HFF-Myc (cell line): ENCODE measurements at regions not wholly inside any gene's neighbourhood (a gene's known extent, or its start where the extent isn't known, plus 50 kb on each side); places are given as distances from the start of the nearest gene placed in this dataset.

Experiments used
- DNase-seq: peaks from one replicate; pipeline ENCODE4 v3.0.0-alpha.2; 2011; ENCODE audit warnings: low read depth; ENCODE audit errors: extremely low read depth
- H3K4me3 ChIP-seq: replicated peaks from 2 replicates; pipeline ENCODE4 v1.5.1; 2011; ENCODE audit warnings: low read depth, mild to moderate bottlenecking, control low read depth, low read length
- TF ChIP-seq, protein P1 (sequence below): IDR thresholded peaks from 2 replicates; pipeline ENCODE4 v1.5.1; 2012; ENCODE audit warnings: mild to moderate bottlenecking, low read depth, low read length, control low read depth; ENCODE audit errors: missing control alignments

DNA sequence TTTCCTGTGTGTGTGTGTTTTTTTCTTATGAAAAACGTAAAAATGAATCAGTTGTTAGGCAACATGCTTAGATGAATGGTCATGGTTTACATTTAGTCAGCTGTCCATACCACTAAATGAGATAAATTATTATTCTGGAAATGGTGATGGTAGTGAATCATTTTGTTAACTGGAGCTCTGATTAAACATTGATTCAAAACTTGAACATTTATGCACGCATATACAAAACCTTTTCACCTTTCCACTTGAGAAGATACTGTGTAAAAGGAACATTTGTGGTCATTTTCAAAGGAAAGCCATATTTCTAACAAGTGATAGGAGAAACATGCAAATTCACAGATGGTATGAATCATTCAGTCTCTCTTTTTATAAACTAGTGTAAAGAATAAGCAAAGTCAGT lies 162.0 kb downstream of the SLC25A46 start:
- no peak overlapping the region for H3K4me3 ChIP-seq
- no peak for DNase-seq
- TF ChIP-seq, protein P1, sequence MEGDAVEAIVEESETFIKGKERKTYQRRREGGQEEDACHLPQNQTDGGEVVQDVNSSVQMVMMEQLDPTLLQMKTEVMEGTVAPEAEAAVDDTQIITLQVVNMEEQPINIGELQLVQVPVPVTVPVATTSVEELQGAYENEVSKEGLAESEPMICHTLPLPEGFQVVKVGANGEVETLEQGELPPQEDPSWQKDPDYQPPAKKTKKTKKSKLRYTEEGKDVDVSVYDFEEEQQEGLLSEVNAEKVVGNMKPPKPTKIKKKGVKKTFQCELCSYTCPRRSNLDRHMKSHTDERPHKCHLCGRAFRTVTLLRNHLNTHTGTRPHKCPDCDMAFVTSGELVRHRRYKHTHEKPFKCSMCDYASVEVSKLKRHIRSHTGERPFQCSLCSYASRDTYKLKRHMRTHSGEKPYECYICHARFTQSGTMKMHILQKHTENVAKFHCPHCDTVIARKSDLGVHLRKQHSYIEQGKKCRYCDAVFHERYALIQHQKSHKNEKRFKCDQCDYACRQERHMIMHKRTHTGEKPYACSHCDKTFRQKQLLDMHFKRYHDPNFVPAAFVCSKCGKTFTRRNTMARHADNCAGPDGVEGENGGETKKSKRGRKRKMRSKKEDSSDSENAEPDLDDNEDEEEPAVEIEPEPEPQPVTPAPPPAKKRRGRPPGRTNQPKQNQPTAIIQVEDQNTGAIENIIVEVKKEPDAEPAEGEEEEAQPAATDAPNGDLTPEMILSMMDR = no peak

DNA sequence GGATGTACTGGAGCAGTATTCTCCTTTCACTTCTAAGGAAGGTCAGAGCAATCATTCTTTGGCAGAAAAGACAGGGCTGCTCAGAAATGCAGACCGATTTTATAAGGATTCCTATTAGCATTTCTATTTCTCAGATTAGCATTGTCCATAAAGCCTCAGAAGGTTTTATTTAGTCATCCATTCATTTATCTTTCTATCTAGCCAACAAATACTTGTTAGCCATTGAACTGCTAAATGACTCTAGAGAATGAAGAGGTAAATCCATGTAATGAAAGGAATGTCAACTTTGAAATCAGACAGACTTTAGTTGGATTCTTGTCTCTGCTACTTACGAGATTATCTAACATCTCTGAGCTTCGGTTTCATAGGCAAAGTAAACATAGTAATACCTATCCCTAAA lies 165.2 kb downstream of the SLC25A46 start:
- TF ChIP-seq, protein P1 = no peak
- no peak overlapping the region for H3K4me3 ChIP-seq
- DNase-seq = no peak

DNA sequence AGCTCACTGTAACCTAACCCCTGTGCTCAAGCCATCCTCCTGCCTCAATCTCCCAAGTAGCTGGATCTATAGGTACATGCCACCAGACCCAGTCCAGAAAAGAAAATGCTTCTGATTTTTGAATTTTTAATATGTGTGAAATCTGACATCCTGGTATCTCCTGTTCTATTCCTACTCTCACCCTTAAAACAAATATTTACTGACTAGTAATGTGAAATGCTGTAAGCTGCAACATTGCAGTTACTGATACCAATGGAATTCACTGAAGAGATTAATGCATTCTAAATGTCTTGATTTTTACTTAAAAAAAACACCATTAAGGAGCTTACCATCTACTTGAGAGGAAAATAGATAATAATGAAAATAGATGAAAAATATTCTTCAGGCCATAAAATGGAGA lies 162.7 kb upstream of the TSLP start:
- no peak overlapping the region for H3K4me3 ChIP-seq
- TF ChIP-seq, protein P1 = no peak

DNA sequence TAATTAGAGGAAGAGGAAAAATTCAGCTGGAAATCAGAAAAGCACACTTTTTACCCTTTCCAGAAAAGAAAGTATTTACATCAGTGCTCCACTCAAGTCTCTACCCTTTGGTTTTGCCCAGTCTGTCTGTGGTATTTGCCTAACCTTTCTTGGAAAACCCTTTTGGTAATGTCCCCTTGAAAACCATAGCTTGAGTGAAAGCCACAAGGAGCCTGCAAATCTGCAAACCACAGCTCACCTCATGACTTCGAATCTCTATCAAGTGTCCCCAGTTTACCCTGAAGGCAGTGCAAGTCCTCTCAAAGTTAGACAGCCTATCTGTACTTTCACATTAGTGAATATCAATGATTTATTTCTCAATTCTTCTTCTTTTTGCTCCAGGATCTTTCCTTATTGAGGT lies 162.1 kb upstream of the TSLP start:
- TF ChIP-seq, protein P1 = no peak

More for the DNA sequence above, 162.7 kb upstream of the TSLP start:
- no peak for DNase-seq

DNA sequence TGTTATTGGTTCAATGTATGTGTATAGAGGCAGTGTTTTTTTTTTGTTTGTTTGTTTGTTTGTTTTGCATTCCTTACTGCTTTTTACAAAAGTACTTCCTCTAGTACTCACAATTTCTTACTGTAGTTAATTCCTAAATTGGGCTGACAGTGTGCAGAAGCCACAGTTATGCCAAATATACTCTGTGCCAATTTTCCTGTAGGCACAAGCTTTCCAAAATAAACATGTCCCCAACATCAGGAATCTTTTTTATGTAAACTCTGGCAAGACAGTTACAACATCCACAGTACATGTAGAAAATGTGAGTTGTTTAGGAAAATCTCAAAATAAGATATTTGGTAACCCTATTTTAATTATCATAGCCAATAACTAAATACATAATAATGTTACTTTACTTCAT lies 161.6 kb upstream of the TSLP start:
- no peak for DNase-seq
- H3K4me3 ChIP-seq = no peak overlapping the region
- TF ChIP-seq, protein P1 = no peak

More for the DNA sequence above, 162.1 kb upstream of the TSLP start:
- no peak overlapping the region for H3K4me3 ChIP-seq
- no peak for DNase-seq

DNA sequence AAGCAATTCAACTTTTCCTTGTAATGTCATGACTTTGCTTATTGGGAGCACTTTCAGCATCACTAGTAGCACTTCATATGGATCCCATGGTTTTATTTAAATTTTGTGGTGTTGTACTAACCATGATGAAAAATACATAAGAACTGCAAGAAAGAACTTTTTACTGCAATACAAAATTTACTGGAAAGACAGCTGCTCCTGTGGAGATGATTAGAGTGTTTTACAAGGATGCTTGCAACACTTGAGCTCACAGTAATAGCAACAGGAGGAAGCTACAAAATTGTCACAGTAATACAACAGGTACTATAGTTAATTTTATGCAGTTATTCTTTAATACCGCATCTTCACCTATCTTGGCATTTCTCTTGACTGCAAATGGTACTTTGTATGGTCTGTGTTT lies 158.3 kb upstream of the TSLP start:
- no peak for DNase-seq
- TF ChIP-seq, protein P1 = no peak
- H3K4me3 ChIP-seq = no peak overlapping the region

DNA sequence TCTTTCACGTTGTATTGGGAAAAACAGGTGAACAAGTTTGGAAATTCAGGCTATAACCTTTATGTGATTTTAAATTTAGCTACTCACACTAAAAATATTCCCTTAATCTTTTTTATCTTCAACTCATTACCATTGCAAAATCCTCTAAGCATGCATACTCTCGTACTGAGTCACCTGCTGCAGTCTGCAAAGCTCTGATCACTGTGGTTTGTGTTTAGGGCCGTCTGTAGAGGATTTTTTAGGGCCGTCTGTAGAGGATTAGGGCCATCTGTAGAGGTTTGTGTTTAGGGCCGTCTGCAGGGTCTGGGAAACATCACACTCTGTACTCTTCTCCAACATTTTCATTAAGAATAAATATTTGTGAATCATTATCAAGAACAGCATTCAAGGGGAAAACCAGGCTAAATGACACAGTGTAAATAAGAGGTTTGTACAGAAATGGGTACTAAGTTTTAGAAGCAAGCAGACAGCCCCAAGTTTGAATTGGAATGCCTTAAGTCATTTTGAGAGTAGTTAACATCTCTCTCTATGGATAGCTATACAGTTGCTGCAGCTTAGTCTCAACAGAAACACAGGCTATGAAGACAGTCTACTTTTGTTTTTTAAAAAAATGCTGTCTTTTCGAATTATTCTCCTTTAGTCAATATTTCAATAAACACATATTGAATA lies 155.0 kb upstream of the TSLP start:
- DNase-seq = peak; percentile 75
- H3K4me3 ChIP-seq = no peak overlapping the region
- TF ChIP-seq, protein P1 = no peak
